Hepatic stellate cell (primary cell): ENCODE measurements at regions not wholly inside any gene's neighbourhood (a gene's known extent, or its start where the extent isn't known, plus 50 kb on each side); places are given as distances from the start of the nearest gene placed in this dataset.
"Not testable (repeated sequence)": the region's sequence is repeated elsewhere in the genome, so short reads cannot be mapped to it uniquely, and the experiment has no call there.

Source experiments
- DNase-seq: peaks from one replicate; pipeline ENCODE4 v3.0.0; 2011; ENCODE audit warnings: low spot score

GRCh38 chr11:86861810-86862209 lies 61.5 kb downstream of the PRSS23 start:
- DNase-seq: no peak

- no peak for DNase-seq
Measured at GRCh38 chr11:86863476-86863875, 63.1 kb downstream of the PRSS23 start.

GRCh38 chr11:86865436-86865835 lies 65.1 kb downstream of the PRSS23 start:
- DNase-seq: no peak

GRCh38 chr11:86869531-86869930 lies 69.2 kb downstream of the PRSS23 start:
- no peak for DNase-seq

GRCh38 chr11:86869966-86870570 lies 69.7 kb downstream of the PRSS23 start:
- peak; percentile 68 for DNase-seq

GRCh38 chr11:86873573-86874083 lies 73.3 kb downstream of the PRSS23 start:
- DNase-seq: no peak

GRCh38 chr11:86874304-86875056 lies 74.1 kb downstream of the PRSS23 start:
- DNase-seq: no peak

- DNase-seq: no peak
Measured at GRCh38 chr11:86876716-86877234, 76.4 kb downstream of the PRSS23 start.

GRCh38 chr11:86877503-86877902 lies 77.2 kb downstream of the PRSS23 start:
- DNase-seq: no peak

GRCh38 chr11:86879241-86879640 lies 76.0 kb downstream of the FZD4 start:
- DNase-seq: not testable (repeated sequence)

GRCh38 chr11:86885311-86885710 lies 69.9 kb downstream of the FZD4 start:
- DNase-seq: no peak

- no peak for DNase-seq
Measured at GRCh38 chr11:86888164-86889000, 66.8 kb downstream of the FZD4 start.

GRCh38 chr11:86889001-86889341 lies 66.2 kb downstream of the FZD4 start:
- DNase-seq: no peak

- DNase-seq: no peak
Measured at GRCh38 chr11:86891036-86891435, 64.2 kb downstream of the FZD4 start.

GRCh38 chr11:86893235-86893634 lies 62.0 kb downstream of the FZD4 start:
- DNase-seq: no peak
